ENCODE measurements at regions not wholly inside any gene's neighbourhood (a gene's known extent, or its start where the extent isn't known, plus 50 kb on each side); places are given as distances from the start of the nearest gene placed in this dataset.

DNA sequence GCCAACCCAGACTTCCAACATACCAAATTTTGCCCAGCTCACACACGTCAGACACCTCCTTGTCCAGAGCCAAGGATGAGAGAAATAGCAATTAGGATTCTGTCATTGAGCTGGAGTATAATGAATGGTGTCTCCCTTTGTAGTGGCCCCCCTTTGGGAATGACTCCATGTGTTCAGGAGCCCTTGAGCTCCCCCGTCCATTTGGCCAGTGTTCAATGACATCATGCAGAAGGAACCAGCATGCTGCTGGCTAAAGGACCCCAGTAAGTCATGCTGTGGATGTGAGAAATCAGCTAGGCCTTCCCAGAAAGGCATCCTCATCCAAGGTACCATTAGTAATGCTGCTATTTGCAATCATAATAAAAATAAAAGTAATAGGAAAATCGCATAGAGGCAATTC lies 158.8 kb upstream of the SRRM4 start:
- TF ChIP-seq POLR2AphosphoS5 (IDR thresholded peaks at IDR 0.05) (no peak), POLR2A (IDR thresholded peaks at IDR 0.05) (no peak), EP300 (IDR thresholded peaks at IDR 0.05) (no peak)
- TF ChIP-seq, protein P1, sequence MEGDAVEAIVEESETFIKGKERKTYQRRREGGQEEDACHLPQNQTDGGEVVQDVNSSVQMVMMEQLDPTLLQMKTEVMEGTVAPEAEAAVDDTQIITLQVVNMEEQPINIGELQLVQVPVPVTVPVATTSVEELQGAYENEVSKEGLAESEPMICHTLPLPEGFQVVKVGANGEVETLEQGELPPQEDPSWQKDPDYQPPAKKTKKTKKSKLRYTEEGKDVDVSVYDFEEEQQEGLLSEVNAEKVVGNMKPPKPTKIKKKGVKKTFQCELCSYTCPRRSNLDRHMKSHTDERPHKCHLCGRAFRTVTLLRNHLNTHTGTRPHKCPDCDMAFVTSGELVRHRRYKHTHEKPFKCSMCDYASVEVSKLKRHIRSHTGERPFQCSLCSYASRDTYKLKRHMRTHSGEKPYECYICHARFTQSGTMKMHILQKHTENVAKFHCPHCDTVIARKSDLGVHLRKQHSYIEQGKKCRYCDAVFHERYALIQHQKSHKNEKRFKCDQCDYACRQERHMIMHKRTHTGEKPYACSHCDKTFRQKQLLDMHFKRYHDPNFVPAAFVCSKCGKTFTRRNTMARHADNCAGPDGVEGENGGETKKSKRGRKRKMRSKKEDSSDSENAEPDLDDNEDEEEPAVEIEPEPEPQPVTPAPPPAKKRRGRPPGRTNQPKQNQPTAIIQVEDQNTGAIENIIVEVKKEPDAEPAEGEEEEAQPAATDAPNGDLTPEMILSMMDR (IDR thresholded peaks at IDR 0.05), result no peak
- 73 to 83% methylated on average over 3 of the region's 3 CpGs for WGBS, 2 donors
- Histone ChIP-seq H3K36me3 (no peaks in the 10 kb centered on the region), H3K9me3 (no peaks in the 10 kb centered on the region), H3K4me3 (no peak overlapping the region), H3K27ac (no peak overlapping the region), H3K4me1 (no peaks in the 10 kb centered on the region), H3K27me3 (no peaks in the 10 kb centered on the region)
- ATAC-seq (ENCODE audit: low FRiP score in 2 of 2), result no peak
- DNase-seq, result no peak

DNA sequence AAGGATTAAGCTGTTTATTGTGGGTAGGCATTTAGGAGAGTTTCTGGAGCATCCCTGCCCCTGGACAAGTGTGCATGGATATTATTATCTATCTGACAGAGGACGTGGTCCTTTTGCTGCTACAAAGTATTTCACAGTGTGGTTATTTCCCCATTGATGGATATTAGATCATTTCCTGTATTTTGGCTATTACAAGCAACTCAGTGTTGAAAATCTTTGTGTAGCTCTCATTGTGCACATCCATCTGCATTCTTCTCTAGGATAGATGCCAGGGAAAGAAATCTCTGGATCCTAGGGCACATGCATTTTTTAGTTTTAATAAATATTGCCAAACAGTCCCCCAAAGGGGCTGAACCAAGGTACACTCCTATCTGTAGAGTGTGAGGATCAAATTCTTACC lies 154.3 kb upstream of the SRRM4 start:
- Histone ChIP-seq H3K36me3 (no peaks in the 10 kb centered on the region), H3K27ac (no peak overlapping the region), H3K27me3 (no peaks in the 10 kb centered on the region), H3K4me3 (no peak overlapping the region), H3K9me3 (no peaks in the 10 kb centered on the region), H3K4me1 (no peaks in the 10 kb centered on the region)
- ATAC-seq (ENCODE audit: low FRiP score in 2 of 2), result no peak
- DNase-seq, result no peak
- TF ChIP-seq POLR2AphosphoS5 (IDR thresholded peaks at IDR 0.05) (no peak), POLR2A (IDR thresholded peaks at IDR 0.05) (no peak), EP300 (IDR thresholded peaks at IDR 0.05) (no peak)
- TF ChIP-seq, protein P1 (IDR thresholded peaks at IDR 0.05), result no peak
- 20 to 31% methylated on average over 1 of the region's 1 CpG for WGBS, 2 donors

DNA sequence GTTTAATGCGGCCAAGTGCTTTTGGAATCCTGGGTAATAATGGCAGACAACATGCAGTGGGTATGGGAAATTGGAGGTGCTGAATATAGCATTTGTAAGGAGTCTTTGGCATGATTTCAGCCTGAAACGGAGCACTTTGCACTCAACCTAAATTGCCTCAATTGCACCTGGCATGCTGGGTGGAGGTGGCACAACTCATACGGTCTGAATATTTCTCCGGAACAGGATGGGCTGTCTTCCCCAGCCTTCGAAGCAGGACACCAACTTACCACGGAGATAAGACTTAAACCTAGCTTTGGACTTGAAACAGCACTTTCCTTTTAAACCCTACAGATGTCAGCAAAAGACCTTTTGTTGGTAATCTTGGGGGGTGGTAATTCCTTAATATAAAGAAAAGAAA lies 153.7 kb upstream of the SRRM4 start:
- Histone ChIP-seq H3K36me3 (no peaks in the 10 kb centered on the region), H3K4me3 (no peak overlapping the region), H3K27me3 (no peaks in the 10 kb centered on the region), H3K4me1 (no peaks in the 10 kb centered on the region), H3K9me3 (no peaks in the 10 kb centered on the region), H3K27ac (no peak overlapping the region)
- TF ChIP-seq EP300 (IDR thresholded peaks at IDR 0.05) (no peak), POLR2A (IDR thresholded peaks at IDR 0.05) (no peak), POLR2AphosphoS5 (IDR thresholded peaks at IDR 0.05) (no peak)
- TF ChIP-seq, protein P1 (IDR thresholded peaks at IDR 0.05), result no peak
- 62 to 80% methylated on average over 6 of the region's 6 CpGs for WGBS, 2 donors
- DNase-seq (no peak), ATAC-seq (ENCODE audit: low FRiP score in 2 of 2) (no peak)

DNA sequence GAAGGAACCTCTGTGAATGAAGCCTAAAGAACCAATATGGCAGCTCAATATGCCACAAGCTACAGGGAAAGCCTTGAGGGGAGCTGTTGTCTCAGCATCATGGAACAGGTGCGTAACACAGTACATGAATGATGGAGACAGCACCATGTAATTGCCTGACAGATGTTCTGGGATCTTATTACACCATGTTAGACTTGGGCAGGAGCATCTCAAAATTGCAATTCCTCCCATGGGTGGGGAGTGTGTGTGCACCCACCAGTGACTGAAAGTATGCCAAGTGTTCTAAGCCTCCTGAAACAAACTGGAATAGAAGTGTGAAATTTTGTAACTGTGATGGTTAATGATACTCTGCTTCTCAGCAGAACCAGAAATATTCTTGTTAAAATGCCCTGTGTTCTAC lies 151.0 kb upstream of the SRRM4 start:
- H3K27me3 ChIP-seq, result no peaks in the 10 kb centered on the region
- no peaks in the 10 kb centered on the region for H3K4me1 ChIP-seq
- ATAC-seq (ENCODE audit: low FRiP score in 2 of 2), result no peak
- no peaks in the 10 kb centered on the region for H3K36me3 ChIP-seq
- WGBS, 2 donors, result 96 to 100% methylated on average over 1 of the region's 1 CpG
- no peak for DNase-seq
- TF ChIP-seq, protein P1 (IDR thresholded peaks at IDR 0.05), result no peak
- no peak for TF ChIP-seq POLR2A (IDR thresholded peaks at IDR 0.05)
- TF ChIP-seq POLR2AphosphoS5 (IDR thresholded peaks at IDR 0.05), result no peak
- no peak for TF ChIP-seq EP300 (IDR thresholded peaks at IDR 0.05)
- H3K4me3 ChIP-seq, result no peak overlapping the region
- H3K9me3 ChIP-seq, result no peaks in the 10 kb centered on the region
- no peak overlapping the region for H3K27ac ChIP-seq

DNA sequence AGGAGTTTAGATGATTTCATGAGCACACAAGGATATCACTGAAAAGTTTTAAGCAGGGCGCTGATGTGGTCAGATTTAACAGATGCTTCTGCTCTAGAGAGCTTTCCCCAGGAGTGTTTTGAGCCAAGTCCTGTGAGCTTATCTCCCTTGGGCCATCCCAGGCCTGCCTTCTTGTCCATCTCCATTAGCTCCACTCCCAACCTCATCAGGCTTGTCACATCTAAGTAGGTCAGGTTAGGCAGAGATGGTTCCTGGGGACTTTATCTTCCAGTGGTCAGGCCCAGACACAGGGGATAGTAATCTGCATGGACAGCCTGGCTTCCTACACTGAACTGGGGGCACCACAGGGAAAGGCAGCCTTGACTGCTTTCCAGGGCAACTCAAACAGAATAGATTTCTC lies 145.4 kb upstream of the SRRM4 start:
- Histone ChIP-seq H3K36me3 (no peaks in the 10 kb centered on the region), H3K27ac (no peak overlapping the region), H3K27me3 (no peaks in the 10 kb centered on the region), H3K4me3 (no peak overlapping the region), H3K9me3 (no peaks in the 10 kb centered on the region), H3K4me1 (no peaks in the 10 kb centered on the region)
- TF ChIP-seq EP300 (IDR thresholded peaks at IDR 0.05), result no peak
- TF ChIP-seq, protein P1 (IDR thresholded peaks at IDR 0.05), result no peak
- TF ChIP-seq POLR2AphosphoS5 (IDR thresholded peaks at IDR 0.05), result no peak
- TF ChIP-seq POLR2A (IDR thresholded peaks at IDR 0.05), result no peak
- DNase-seq (no peak), ATAC-seq (ENCODE audit: low FRiP score in 2 of 2) (no peak)
- WGBS, 2 donors, result 78 to 85% methylated on average over 1 of the region's 1 CpG
